HG03135 (cell line): ENCODE measurements at regions not wholly inside any gene's neighbourhood (a gene's known extent, or its start where the extent isn't known, plus 50 kb on each side); places are given as distances from the start of the nearest gene placed in this dataset.

Source experiments
- ATAC-seq: cut with Tn5 transposase; IDR thresholded peaks from one replicate; pipeline ENCODE4 v1.9.1; 2021; ENCODE audit warnings: mild to moderate bottlenecking, moderate library complexity; ENCODE audit not compliant: unreplicated experiment

- no peak for ATAC-seq
Observed at GRCh38 chr4:130545596-130545995, 1449.6 kb downstream of the C4orf33 start.

- no peak for ATAC-seq
Observed at GRCh38 chr4:130559268-130559667, 1463.3 kb downstream of the C4orf33 start.

- ATAC-seq: no peak
Observed at GRCh38 chr4:130563185-130563888, 1467.4 kb downstream of the C4orf33 start.

GRCh38 chr4:130563889-130564418 lies 1468.0 kb downstream of the C4orf33 start:
- no peak for ATAC-seq

- no peak for ATAC-seq
Observed at GRCh38 chr4:130568746-130569145, 1472.8 kb downstream of the C4orf33 start.

DNA sequence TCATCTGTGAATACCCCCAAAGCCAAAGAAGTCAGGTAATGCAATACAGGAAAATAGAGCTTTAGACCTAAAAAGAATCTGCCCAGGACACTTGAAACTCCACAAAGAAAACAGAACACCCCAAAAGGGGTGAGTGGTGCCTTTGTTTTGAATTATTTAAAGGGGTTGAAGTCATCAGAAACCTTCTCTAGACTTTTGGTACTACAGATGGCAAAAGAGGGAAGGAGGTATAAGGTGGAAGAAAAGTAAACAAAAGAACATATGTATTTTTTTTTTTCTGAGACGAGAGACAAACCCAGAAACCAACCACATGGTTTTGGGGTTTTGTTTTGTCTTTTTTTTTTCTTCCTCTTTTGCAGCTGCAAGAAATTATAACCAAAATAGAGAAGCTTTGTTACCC lies 1477.8 kb downstream of the C4orf33 start:
- no peak for ATAC-seq

GRCh38 chr4:130574215-130574614 lies 1478.3 kb downstream of the C4orf33 start:
- ATAC-seq: no peak

GRCh38 chr4:130576218-130576617 lies 1480.3 kb downstream of the C4orf33 start:
- no peak for ATAC-seq

GRCh38 chr4:130591091-130591490 lies 1495.1 kb downstream of the C4orf33 start:
- no peak for ATAC-seq

DNA sequence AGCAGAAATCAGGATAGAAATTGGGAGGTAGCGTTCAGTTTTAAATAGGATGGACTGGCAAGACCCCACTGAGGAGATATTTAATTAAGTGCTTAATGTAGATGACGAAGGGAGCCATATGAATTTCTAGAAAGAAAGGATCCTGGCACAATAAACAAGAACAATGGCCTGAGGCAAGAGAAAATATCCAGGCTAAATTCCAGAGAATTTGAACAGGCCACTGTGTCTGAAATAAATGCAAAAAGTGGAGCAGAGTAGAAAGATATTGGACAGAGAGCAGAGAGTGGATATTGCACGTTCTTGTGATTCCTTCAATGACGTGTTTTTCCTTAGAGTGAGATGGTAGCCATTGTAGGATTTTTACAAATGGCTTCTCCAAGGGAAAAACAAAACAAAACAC lies 1504.8 kb downstream of the C4orf33 start:
- ATAC-seq: no peak

- ATAC-seq: no peak
Observed at GRCh38 chr4:130603043-130603442, 1507.1 kb downstream of the C4orf33 start.

DNA sequence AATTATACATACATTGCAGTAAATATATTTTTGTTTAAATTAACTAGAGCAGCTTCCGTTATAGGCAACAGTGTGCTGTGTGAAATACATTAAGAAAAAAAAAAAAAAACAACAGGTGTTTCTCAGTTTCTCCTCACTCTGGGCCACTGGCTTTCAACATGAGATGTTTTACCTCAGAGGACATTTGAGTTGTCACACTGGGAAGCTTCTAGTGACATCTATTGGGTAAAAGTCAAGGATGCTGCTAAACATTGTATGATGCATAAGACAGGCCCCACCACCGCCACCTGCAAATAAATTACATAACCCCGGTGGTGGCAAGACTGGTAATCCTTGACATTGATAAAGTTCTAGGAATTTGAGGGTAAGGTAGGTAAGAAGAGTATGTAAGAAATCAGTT lies 1512.2 kb downstream of the C4orf33 start:
- ATAC-seq: no peak

DNA sequence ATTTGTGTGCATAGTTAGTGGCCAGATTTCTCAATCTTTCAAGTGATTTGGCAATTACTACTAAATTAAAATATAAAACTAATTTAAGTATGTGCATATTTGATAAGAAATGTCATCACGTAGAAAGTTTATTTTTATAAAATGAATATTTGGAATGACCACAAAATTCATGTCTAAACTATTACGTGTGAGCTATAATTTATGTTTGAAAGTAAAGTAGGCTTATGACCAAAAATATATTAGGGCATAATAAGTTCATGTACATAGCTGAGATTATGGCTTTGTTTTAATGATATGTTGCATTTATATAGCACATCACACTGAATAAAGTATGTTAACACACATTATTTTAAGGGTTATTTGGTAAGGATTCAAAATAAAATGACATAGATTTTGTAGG lies 1532.6 kb downstream of the C4orf33 start:
- ATAC-seq: no peak

GRCh38 chr4:130632731-130633604 lies 1537.0 kb downstream of the C4orf33 start:
- no peak for ATAC-seq

GRCh38 chr4:130636486-130636885 lies 1540.5 kb downstream of the C4orf33 start:
- no peak for ATAC-seq

DNA sequence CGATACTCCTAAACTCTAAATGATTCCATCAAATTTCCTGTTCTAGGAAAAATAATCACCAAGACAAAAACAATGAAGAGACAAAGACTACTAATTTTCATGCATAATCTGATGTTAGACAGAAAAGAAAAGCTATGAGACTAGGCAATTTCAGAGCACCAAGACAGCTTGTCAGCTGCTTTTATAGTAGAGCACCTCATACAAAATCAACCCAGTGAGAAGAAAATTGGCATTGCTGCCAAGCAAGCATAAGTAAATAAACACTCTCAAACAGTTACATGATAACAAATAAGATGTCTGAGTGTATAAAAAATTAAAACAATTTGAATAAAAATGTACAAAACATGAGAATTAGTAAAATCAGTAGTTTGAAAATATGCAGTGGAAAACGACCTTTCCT lies 1544.6 kb downstream of the C4orf33 start:
- ATAC-seq: no peak

GRCh38 chr4:130646886-130647285 lies 1550.9 kb downstream of the C4orf33 start:
- no peak for ATAC-seq

DNA sequence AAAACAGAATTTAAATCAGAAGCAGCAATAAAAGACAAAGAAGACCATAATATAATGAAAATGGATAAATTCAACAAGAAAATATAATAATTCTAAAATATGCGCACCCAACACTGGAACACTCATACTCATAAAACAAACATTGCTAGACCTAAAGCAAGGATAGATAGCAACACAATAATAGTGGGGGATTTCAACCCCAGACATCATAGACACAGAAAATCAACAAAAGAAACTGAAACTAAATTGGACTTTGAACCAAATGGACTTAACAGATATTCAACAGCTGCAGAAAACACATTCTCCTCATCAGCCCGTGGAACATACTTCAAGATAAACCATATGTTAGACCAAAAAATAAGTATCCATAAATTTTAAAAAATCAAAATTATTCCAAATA lies 1552.6 kb downstream of the C4orf33 start:
- ATAC-seq: no peak

- no peak for ATAC-seq
Observed at GRCh38 chr4:130653842-130654241, 1557.9 kb downstream of the C4orf33 start.

- no peak for ATAC-seq
Observed at GRCh38 chr4:130659320-130659719, 1563.4 kb downstream of the C4orf33 start.

GRCh38 chr4:130668859-130669258 lies 1572.9 kb downstream of the C4orf33 start:
- no peak for ATAC-seq

DNA sequence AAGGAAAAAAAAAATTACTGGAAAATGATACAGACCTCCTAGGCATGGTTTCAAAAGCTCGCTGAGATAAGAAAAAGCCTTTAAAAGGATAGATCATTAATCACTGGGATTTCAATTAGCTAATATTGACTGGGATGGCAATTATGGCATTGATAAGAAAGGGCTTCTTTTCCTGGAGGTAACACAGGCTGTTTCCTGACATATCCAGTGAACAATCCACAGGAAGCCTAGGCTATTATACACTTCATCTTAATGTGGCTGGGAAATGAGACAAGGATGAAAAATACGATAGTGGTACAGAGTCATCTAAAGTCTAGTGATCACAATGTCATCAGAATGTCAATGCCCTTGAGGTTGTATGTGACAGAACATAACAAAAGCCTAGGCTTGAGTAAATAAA lies 1579.3 kb downstream of the C4orf33 start:
- ATAC-seq: no peak
